Brain microvascular endothelial cell (primary cell): ENCODE measurements at regions not wholly inside any gene's neighbourhood (a gene's known extent, or its start where the extent isn't known, plus 50 kb on each side); places are given as distances from the start of the nearest gene placed in this dataset.

Experiments used
- DNase-seq: peaks from one replicate; pipeline ENCODE4 v3.0.0-alpha.2; 2020
- H3K27ac ChIP-seq: fragments of 250-450 bp; sonication (Bioruptor Pico); 2 replicates; pipeline ENCODE4 v1.5.1; 2020; ENCODE audit warnings: mild to moderate bottlenecking, moderate library complexity
- H3K27me3 ChIP-seq: fragments of 250-450 bp; sonication (Bioruptor Pico); replicated peaks from 2 replicates; pipeline ENCODE4 v1.5.1; 2020; ENCODE audit warnings: mild to moderate bottlenecking
- H3K36me3 ChIP-seq: fragments of 250-450 bp; sonication (Bioruptor Pico); replicated peaks from 2 replicates; pipeline ENCODE4 v1.5.1; 2020; ENCODE audit warnings: mild to moderate bottlenecking
- H3K4me3 ChIP-seq: 2 replicates; pipeline ENCODE4 v1.5.1; 2011; ENCODE audit warnings: low read depth, mild to moderate bottlenecking, control low read depth, low read length, moderate library complexity
- in situ Hi-C: cut with HindIII; loops from 2 replicates; pipeline ENCODE4 v1.10.0; 2017; ENCODE audit warnings: low sequenced_read_pairs, low pct_ligation_motif_present
- TF ChIP-seq, protein P1 (sequence below): IDR thresholded peaks from 2 replicates; pipeline ENCODE4 v1.5.1; 2011; ENCODE audit warnings: low read depth, mild to moderate bottlenecking, moderate library complexity, low read length, control low read depth, inconsistent platforms; ENCODE audit errors: missing control alignments

DNA sequence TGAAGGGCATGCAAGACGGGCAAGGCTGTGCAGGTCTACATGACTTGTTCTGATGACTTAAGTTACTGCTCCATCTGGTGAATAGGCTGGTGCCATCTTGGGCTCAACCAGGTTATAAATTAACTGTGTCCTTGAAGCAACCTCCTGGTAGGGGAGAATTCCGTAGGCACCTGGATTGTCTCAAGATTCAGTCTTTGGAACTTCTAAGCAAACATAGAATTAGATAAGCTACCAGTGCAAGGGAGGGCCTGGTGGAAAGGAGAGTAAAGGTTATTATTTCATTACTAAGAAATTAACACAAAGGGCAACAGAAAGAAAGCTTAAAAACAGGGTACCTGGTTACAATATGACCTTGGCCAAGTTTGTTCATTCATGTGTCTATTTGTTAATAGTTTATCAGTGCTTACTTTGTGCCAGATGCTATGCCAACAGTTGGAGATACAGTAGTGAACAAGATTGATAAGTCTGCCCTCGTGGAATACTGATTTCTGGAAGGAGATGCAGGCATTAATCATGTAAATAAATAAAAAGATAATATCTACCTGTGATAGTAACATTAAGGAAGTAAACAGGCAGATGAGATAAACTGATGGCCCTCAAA, 107.0 kb upstream of the PALS2 start:
- H3K4me3 ChIP-seq: no peak overlapping the region
- TF ChIP-seq, protein P1, sequence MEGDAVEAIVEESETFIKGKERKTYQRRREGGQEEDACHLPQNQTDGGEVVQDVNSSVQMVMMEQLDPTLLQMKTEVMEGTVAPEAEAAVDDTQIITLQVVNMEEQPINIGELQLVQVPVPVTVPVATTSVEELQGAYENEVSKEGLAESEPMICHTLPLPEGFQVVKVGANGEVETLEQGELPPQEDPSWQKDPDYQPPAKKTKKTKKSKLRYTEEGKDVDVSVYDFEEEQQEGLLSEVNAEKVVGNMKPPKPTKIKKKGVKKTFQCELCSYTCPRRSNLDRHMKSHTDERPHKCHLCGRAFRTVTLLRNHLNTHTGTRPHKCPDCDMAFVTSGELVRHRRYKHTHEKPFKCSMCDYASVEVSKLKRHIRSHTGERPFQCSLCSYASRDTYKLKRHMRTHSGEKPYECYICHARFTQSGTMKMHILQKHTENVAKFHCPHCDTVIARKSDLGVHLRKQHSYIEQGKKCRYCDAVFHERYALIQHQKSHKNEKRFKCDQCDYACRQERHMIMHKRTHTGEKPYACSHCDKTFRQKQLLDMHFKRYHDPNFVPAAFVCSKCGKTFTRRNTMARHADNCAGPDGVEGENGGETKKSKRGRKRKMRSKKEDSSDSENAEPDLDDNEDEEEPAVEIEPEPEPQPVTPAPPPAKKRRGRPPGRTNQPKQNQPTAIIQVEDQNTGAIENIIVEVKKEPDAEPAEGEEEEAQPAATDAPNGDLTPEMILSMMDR: no peak
- in situ Hi-C loops: no loop called here

DNA sequence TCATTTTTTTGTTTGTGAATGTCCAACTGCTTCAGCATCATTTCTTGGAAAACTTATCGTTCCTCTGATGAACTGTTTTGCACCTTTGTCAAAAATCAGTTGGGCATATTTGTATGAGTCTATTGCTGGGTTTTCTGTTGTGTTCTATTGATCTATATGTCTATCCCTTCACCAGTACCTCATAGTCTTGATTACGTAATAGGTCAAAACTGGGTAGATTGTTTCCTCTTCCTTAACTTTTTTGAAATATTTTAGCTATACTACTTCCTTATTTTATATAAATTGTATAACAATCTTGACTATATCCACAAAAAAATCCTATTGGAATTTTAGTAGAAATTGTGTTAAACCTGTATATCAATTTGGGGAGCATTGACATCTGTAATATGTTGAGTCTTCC, 104.1 kb upstream of the PALS2 start:
- in situ Hi-C loops: no loop called here
- H3K36me3 ChIP-seq: no peaks in the 10 kb centered on the region
- H3K27ac ChIP-seq: no peak overlapping the region
- H3K4me3 ChIP-seq: no peak overlapping the region
- DNase-seq: no peak
- no peaks in the 10 kb centered on the region for H3K27me3 ChIP-seq
- TF ChIP-seq, protein P1: no peak

More for the DNA sequence above, 107.0 kb upstream of the PALS2 start:
- no peak for DNase-seq
- no peak overlapping the region for H3K27ac ChIP-seq
- H3K36me3 ChIP-seq: no peaks in the 10 kb centered on the region
- H3K27me3 ChIP-seq: no peaks in the 10 kb centered on the region

DNA sequence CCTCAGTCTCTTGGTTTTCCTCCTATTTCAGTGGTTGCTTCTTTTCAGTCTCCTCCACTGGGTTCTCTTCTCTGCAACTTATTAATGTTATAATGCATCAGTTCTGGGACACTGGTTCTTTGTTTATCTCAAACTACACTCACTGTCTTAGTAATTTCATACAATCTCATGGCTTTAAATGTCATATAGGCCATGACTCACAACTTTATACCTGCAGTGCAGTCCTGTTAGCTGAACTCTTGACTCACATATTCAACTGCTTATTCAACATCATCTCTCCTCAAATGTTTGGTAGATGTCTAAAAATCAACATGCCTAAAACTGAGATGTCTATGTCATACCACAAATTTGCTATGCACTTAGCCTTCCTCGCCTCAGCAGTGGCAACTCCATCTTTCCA, 101.2 kb upstream of the PALS2 start:
- TF ChIP-seq, protein P1: no peak
- no peaks in the 10 kb centered on the region for H3K27me3 ChIP-seq
- H3K4me3 ChIP-seq: no peak overlapping the region
- in situ Hi-C loops: no loop called here
- H3K36me3 ChIP-seq: no peaks in the 10 kb centered on the region
- no peak for DNase-seq
- no peak overlapping the region for H3K27ac ChIP-seq

DNA sequence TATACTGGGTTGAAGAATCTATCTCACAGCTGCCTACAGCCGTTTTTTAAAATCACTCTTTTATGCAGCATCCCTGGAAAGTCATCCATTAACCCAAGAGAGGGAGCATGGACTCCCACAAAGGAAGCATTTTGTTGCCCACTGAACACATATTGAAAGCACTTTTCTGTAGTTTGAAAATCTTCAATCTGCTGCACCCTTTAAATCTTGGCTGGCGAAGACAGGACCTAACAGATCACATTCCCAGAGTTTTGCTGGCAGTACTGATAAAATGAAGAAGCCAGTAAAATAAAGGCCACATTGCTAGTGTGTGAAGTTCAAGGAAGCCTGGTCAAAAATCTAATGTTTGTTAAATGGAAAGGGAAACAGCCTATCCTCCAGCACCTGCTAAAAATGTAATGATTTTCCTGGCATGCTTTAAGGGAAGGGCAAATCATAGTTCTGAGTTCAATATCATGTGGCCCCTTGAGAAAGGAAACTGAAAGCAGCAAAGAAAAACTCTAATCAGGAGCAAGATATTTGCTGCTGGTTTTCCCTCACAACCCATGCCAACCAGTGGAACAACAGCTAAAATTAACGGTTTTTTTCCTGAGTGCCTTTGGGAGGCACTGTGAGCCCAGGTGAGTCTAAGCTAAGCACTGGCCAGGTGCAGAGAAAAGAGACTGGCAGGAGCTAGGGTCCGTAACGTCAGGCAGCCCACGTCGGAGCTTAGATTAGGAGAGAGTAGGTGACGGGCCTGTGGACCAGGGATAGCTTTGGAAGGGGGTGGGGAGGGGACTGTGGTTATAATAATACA, 97.9 kb upstream of the PALS2 start:
- Histone ChIP-seq H3K36me3 (no peaks in the 10 kb centered on the region), H3K27ac (no peak overlapping the region), H3K27me3 (no peaks in the 10 kb centered on the region), H3K4me3 (no peak overlapping the region)
- TF ChIP-seq, protein P1: no peak
- no peak for DNase-seq
- in situ Hi-C loops: no loop called here

DNA sequence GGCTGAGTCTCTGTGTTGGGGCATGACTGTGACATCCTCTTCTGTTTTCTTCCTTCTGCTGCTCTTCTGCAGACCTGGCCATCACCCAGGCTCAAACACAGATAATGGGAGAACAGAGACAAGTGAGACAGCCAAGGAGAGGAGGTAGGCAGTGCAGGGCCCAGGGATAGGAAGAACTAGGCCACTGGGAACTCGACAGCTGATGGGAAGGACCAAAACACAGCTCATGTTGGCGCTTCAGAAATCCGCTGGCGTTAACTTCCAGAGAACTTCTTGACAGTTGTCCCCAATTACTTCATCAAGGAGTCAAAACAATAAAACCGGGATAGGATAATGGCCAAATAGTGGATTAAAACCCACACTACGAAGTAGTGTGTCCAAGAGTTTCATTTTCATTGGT, 97.0 kb upstream of the PALS2 start:
- no peak for DNase-seq
- in situ Hi-C loops: no loop called here
- TF ChIP-seq, protein P1: no peak

More for the DNA sequence above, 97.0 kb upstream of the PALS2 start:
- no peaks in the 10 kb centered on the region for H3K36me3 ChIP-seq
- H3K27ac ChIP-seq: no peak overlapping the region
- no peak overlapping the region for H3K4me3 ChIP-seq
- no peaks in the 10 kb centered on the region for H3K27me3 ChIP-seq
